C4-2B (cell line): ENCODE measurements at regions not wholly inside any gene's neighbourhood (a gene's known extent, or its start where the extent isn't known, plus 50 kb on each side); places are given as distances from the start of the nearest gene placed in this dataset.

Source experiments
- ZFX ChIP-seq: fragments of 450-650 bp; IDR thresholded peaks from 2 replicates; pipeline ENCODE4 v1.6.1; 2017
- TF ChIP-seq, protein P1 (sequence below): fragments of 450-650 bp; conservative IDR thresholded peaks from 2 replicates; pipeline ENCODE4 v1.5.1; 2017; ENCODE audit warnings: mild to moderate bottlenecking

DNA sequence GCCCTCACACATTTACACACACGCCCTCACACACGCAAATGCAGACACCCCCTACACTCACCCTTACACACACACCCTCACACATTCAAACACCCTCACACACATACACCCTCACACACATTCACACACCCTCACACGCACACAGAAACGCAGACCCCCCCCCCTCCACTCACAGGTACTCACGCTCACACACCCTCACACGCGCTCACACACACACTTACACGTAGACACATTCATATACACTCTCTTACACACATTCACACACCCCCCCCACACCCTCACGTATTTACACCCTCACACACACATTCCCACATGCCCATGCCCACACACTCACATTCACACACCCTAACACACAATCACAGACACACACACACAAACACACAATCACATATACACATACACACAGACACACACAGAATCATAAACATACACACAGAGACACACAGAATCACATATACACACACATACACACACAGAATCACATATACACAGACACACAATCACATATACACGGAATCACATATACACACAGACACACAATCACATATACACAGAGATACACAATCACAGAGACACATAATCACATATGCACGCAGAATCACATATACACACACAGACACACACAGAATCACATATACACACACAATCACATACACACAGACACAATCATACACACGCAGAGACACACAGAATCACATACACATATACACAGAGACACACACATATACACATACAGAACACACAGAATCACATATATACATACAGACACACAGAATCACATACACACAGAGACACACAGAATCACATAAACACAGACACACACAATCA lies 250.1 kb upstream of the RPL38 start:
- TF ChIP-seq, protein P1, sequence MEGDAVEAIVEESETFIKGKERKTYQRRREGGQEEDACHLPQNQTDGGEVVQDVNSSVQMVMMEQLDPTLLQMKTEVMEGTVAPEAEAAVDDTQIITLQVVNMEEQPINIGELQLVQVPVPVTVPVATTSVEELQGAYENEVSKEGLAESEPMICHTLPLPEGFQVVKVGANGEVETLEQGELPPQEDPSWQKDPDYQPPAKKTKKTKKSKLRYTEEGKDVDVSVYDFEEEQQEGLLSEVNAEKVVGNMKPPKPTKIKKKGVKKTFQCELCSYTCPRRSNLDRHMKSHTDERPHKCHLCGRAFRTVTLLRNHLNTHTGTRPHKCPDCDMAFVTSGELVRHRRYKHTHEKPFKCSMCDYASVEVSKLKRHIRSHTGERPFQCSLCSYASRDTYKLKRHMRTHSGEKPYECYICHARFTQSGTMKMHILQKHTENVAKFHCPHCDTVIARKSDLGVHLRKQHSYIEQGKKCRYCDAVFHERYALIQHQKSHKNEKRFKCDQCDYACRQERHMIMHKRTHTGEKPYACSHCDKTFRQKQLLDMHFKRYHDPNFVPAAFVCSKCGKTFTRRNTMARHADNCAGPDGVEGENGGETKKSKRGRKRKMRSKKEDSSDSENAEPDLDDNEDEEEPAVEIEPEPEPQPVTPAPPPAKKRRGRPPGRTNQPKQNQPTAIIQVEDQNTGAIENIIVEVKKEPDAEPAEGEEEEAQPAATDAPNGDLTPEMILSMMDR = no peak
- TF ChIP-seq ZFX = no peak
